ENCODE measurements at regions not wholly inside any gene's neighbourhood (a gene's known extent, or its start where the extent isn't known, plus 50 kb on each side); places are given as distances from the start of the nearest gene placed in this dataset.
"Not testable (repeated sequence)": the region's sequence is repeated elsewhere in the genome, so short reads cannot be mapped to it uniquely, and the experiment has no call there.

DNA sequence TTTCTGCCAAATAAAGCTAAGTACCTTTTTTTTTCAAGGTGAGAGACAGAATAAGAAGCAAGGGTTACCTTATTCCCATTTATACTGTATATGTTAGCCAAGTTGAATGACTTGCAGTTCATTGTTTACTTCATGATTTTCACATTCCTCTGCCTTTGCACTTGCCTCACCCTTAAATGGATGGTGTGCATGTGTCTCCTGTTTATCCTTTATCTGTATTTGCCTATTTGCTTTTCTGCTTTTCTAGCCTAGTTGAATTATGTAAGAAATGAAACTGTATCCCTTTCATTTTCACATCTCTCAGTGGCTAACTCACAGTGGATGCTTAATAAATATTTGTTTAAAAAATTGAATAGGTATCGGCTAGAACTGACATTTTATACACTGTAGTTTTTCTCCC, 200.8 kb upstream of the ST8SIA4 start:
- DNase-seq (ENCODE audit: insufficient read length, low spot score) (no peak), FAIRE-seq (no peak)

DNA sequence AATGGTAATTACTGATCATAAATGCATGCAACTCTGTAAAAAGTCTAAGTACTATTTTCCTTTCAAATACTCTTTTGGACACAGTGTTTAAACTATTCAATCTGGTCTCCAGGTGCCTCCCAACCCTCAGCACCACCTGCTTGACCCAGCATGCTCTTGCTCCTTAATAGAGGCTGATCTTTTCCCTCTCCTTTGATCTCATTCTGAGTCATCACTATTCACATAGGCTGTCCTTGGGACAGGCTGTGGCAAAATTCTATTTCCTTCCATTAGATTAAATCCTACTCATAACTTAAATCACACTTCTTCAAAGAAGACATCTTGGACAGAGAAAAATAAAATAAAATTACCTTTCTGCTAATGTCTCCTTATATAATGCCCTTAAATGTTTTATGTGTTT, 199.4 kb upstream of the ST8SIA4 start:
- no peak for FAIRE-seq
- no peak for DNase-seq (ENCODE audit: insufficient read length, low spot score)

GRCh38 chr5:101091902-101092301, 188.8 kb upstream of the ST8SIA4 start:
- FAIRE-seq, result no peak
- no peak for DNase-seq (ENCODE audit: insufficient read length, low spot score)

- no peak for DNase-seq (ENCODE audit: insufficient read length, low spot score)
- no peak for FAIRE-seq
These were observed 181.3 kb upstream of the ST8SIA4 start for GRCh38 chr5:101084353-101084752.

- no peak for DNase-seq (ENCODE audit: insufficient read length, low spot score)
- no peak for FAIRE-seq
These were observed 177.6 kb upstream of the ST8SIA4 start for GRCh38 chr5:101080462-101081240.

DNA sequence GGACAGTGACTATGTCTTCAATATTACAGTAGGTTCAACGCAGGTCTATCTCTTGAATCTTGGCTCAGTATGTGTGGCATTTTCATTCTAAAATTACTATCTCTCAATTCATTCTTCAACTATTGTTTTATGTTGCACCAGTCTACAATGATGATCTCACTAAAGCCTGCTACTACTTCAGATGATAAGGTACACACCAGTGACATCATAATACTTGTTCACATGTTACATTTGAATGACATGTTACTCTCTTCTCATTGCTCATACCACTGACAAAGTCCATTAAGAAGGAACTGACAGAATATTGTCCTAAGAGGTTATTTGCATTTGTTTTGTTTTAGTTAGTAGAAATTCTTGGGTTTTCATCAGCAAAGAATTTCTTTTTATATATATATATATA, 165.2 kb upstream of the ST8SIA4 start:
- DNase-seq (ENCODE audit: insufficient read length, low spot score), result no peak
- FAIRE-seq, result no peak

DNA sequence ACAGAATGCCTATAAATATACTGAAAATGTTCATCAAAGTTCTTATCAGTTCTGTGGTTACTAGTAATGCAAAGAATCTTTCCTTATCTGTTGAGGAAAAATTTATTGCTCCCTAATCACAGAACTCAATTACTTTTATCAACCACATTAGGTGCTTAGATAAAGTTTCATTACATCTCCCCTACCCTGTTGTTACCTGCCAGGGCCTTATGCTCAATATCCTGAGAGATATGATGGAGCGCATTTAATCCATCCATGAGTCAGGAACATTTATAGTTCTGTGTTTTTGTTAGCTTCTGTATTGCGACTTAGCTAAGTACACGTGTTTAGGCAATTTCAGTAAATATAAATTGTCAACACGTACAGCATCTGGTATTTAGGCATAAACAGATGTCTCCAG, 164.3 kb upstream of the ST8SIA4 start:
- no peak for DNase-seq (ENCODE audit: insufficient read length, low spot score)
- FAIRE-seq, result no peak

GRCh38 chr5:101062902-101063301, 159.8 kb upstream of the ST8SIA4 start:
- no peak for DNase-seq (ENCODE audit: insufficient read length, low spot score)
- FAIRE-seq, result no peak

- FAIRE-seq (no peak), DNase-seq (ENCODE audit: insufficient read length, low spot score) (no peak)
These were observed 144.1 kb upstream of the ST8SIA4 start for GRCh38 chr5:101047181-101047580.

GRCh38 chr5:101045689-101046088, 142.6 kb upstream of the ST8SIA4 start:
- FAIRE-seq (no peak), DNase-seq (ENCODE audit: insufficient read length, low spot score) (no peak)

- FAIRE-seq; DNase-seq (ENCODE audit: insufficient read length, low spot score): not testable (repeated sequence)
These were observed 136.9 kb upstream of the ST8SIA4 start for GRCh38 chr5:101040002-101040401.

- FAIRE-seq (no peak), DNase-seq (ENCODE audit: insufficient read length, low spot score) (no peak)
These were observed 133.7 kb upstream of the ST8SIA4 start for GRCh38 chr5:101036778-101037177.

GRCh38 chr5:101035425-101035824, 132.3 kb upstream of the ST8SIA4 start:
- no peak for FAIRE-seq
- no peak for DNase-seq (ENCODE audit: insufficient read length, low spot score)

GRCh38 chr5:101024299-101024698, 121.2 kb upstream of the ST8SIA4 start:
- FAIRE-seq, result no peak
- DNase-seq (ENCODE audit: insufficient read length, low spot score), result no peak

GRCh38 chr5:101018299-101018698, 115.2 kb upstream of the ST8SIA4 start:
- FAIRE-seq, result no peak
- DNase-seq (ENCODE audit: insufficient read length, low spot score), result no peak

DNA sequence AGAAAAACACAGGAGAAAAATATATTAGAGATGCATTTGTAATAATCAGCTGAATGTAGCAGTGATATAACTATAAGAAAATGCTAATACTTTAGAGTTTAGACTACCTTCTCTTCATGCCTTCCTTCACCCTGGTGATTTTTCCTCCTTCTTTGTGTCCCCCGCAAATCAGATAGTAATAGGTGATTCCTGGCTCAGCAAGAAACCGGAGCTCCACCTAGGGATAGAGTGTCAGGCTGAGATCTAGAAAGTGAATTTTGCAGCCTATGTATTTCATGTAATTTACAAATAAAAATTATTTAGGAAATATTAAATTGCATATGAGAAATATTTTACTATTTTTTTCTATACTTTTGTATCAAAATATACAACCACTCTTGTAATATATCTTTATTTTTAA, 109.8 kb upstream of the ST8SIA4 start:
- DNase-seq (ENCODE audit: insufficient read length, low spot score), result no peak
- FAIRE-seq, result no peak

GRCh38 chr5:101009758-101010519, 106.9 kb upstream of the ST8SIA4 start:
- no peak for DNase-seq (ENCODE audit: insufficient read length, low spot score)
- FAIRE-seq, result peak; percentile 62

DNA sequence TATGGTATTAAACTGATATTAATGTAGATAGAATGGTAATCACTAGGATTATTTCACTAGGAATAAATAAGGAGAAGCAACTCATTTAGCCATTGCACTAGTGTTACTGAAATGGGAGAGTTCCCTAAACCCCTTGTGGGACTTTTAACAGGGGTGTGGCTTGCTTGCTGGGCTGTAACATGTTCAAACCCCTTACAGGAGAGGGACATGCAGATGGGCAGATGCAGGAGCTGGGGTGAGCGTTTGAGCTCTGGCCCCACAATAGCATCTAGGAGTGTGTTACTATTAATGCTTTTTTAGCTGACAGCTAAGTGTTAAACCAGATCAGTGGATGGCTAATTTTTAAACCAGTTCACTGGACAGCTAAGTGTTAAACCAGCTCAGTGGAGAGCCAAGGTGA, 89.3 kb upstream of the ST8SIA4 start:
- DNase-seq (ENCODE audit: insufficient read length, low spot score) (no peak), FAIRE-seq (no peak)

- not testable (repeated sequence) for FAIRE-seq; DNase-seq (ENCODE audit: insufficient read length, low spot score)
These were observed 80.5 kb upstream of the ST8SIA4 start for GRCh38 chr5:100983601-100984000.

DNA sequence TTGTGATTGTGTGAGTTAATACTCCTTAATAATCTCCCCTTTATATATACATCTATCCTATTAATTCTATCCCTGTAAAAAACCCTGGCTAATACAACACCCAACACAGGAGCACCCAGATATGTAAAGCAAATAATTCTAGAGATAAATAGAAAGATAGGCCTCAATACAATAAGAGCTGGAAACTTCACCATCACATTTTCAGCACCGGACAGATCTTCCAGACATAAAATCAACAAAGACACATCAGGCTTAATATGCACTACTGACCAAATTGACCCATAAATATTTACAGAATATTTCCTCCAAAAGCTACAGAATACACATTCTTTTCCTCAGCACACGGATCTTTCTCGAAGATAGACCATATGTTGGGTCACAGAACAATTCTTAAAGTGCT, 71.0 kb upstream of the ST8SIA4 start:
- no peak for DNase-seq (ENCODE audit: insufficient read length, low spot score)
- no peak for FAIRE-seq

GRCh38 chr5:100970646-100971255, 67.7 kb upstream of the ST8SIA4 start:
- DNase-seq (ENCODE audit: insufficient read length, low spot score), result no peak
- no peak for FAIRE-seq

GRCh38 chr5:100965291-100965690, 62.2 kb upstream of the ST8SIA4 start:
- DNase-seq (ENCODE audit: insufficient read length, low spot score), result no peak
- no peak for FAIRE-seq
